Naive thymus-derived CD4-positive, alpha-beta T cell (primary cell): ENCODE measurements at regions not wholly inside any gene's neighbourhood (a gene's known extent, or its start where the extent isn't known, plus 50 kb on each side); places are given as distances from the start of the nearest gene placed in this dataset.

Source experiments
- ATAC-seq: fragments of 150-1000 bp; cut with Tn5 transposase; 2 replicates; pipeline ENCODE4 v1.10.0; 2021; ENCODE audit warnings: mild to moderate bottlenecking, moderate library complexity
- CTCF ChIA-PET: fragments of 350-600 bp; sonication (Branson Sonifier 250); formaldehyde crosslinking; loops from one replicate; lab custom pipeline; 2021; ENCODE audit warnings: antibody characterized with exemption; lab: Charles Lee
- POLR2A ChIA-PET: fragments of 350-600 bp; sonication (Branson Sonifier 250); formaldehyde crosslinking; loops from one replicate; lab custom pipeline; 2021; ENCODE audit warnings: antibody characterized with exemption, inconsistent platforms; lab: Charles Lee
- DNase-seq, 9 donors: peaks; one replicate each; pipeline versions ENCODE4 v3.0.0 to v3.0.0-alpha.2; 2020 to 2022; ENCODE audit warnings: mixed read lengths in 1 of 9
- H3K27ac ChIP-seq: one replicate; pipeline ENCODE4 v1.7.0; 2013; ENCODE audit warnings: mild to moderate bottlenecking, low read depth, low read length, moderate library complexity
- H3K27me3 ChIP-seq, 2 donors: one replicate each; pipeline ENCODE4 v1.7.0; 2013; ENCODE audit warnings: low read length in 2 of 2, mild to moderate bottlenecking in 2 of 2, moderate library complexity in 2 of 2; ENCODE audit not compliant: control insufficient read depth in 2 of 2, insufficient read depth in 2 of 2
- H3K36me3 ChIP-seq, 3 experiments: 1 replicate in 2 of 3; 2 replicates in 1 of 3; pipeline ENCODE4 v1.7.0; 2013; ENCODE audit warnings: low read length in 3 of 3, mild to moderate bottlenecking in 3 of 3, moderate library complexity in 1 of 3; ENCODE audit not compliant: insufficient read depth in 3 of 3, control insufficient read depth in 2 of 3
- H3K4me1 ChIP-seq, 2 donors: one replicate each; pipeline ENCODE4 v1.7.0; 2013; ENCODE audit warnings: low read length in 2 of 2, mild to moderate bottlenecking in 2 of 2, moderate library complexity in 1 of 2; ENCODE audit not compliant: control insufficient read depth in 2 of 2, insufficient read depth in 2 of 2
- H3K4me3 ChIP-seq: 2 replicates; pipeline ENCODE4 v1.7.0; 2013; ENCODE audit warnings: mild to moderate bottlenecking, low read length
- H3K9me3 ChIP-seq, 3 experiments: 1 replicate in 2 of 3; 2 replicates in 1 of 3; pipeline ENCODE4 v1.7.0; 2013; ENCODE audit warnings: low read length in 3 of 3; ENCODE audit not compliant: control insufficient read depth in 2 of 3
- H3K27ac Mint-ChIP-seq, 9 donors: one replicate each; pipeline ENCODE4 v1.8.0; 2020 to 2022; ENCODE audit warnings: mixed read lengths in 9 of 9, mild to moderate bottlenecking in 8 of 9, moderate library complexity in 5 of 9, inconsistent platforms in 2 of 9
- H3K27me3 Mint-ChIP-seq, 5 donors: one replicate each; pipeline ENCODE4 v1.8.0; 2021 to 2022; ENCODE audit warnings: mixed read lengths in 5 of 5, mild to moderate bottlenecking in 1 of 5
- H3K36me3 Mint-ChIP-seq, 5 donors: one replicate each; pipeline ENCODE4 v1.8.0; 2020 to 2022; ENCODE audit warnings: mixed read lengths in 5 of 5, mild to moderate bottlenecking in 3 of 5, inconsistent platforms in 1 of 5
- H3K4me1 Mint-ChIP-seq, 7 donors: one replicate each; pipeline ENCODE4 v1.8.0; 2020 to 2022; ENCODE audit warnings: mixed read lengths in 7 of 7, mild to moderate bottlenecking in 3 of 7, inconsistent platforms in 1 of 7
- H3K4me3 Mint-ChIP-seq, 10 donors: one replicate each; pipeline ENCODE4 v1.8.0; 2020 to 2022; ENCODE audit warnings: mild to moderate bottlenecking in 10 of 10, mixed read lengths in 10 of 10, moderate library complexity in 6 of 10, inconsistent platforms in 2 of 10
- H3K9me3 Mint-ChIP-seq, 11 donors: one replicate each; pipeline ENCODE4 v1.8.0; 2020 to 2022; ENCODE audit warnings: mixed read lengths in 11 of 11, mild to moderate bottlenecking in 4 of 11, inconsistent platforms in 1 of 11, moderate library complexity in 1 of 11
- intact Hi-C, 2 donors: fragments of 100-400 bp; cut with micrococcal nuclease; formaldehyde crosslinking; loops; one replicate each; pipeline ENCODE4 v1.15.1; 2023

- H3K27me3 Mint-ChIP-seq: no peaks in the 10 kb centered on the region
- intact Hi-C loops: no loop called here
- no peak for DNase-seq
Observed at GRCh38 chr10:108184114-108184513, 1019.6 kb upstream of the SORCS1 start.

DNA sequence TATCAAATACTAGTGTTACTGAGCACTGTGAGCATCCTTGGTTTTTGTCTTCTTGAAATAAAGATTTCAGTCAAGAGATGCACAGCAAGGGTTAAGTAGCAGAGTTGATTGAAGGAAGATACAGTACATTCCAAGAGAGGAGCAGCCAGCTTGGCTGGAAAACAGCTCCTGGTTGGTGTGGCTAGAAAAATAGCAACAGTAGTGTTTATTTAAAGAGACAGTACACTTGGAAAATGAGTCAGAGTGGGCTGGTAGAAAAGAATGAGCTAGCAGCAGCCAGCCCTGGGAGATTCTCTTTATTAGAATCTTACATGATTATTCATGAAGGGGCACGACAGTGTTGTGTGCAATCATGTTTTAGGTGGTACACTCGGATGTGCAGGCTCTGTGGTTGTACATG, 1016.4 kb upstream of the SORCS1 start:
- Histone ChIP-seq H3K9me3 (no peaks in the 10 kb centered on the region), H3K4me1 (no peaks in the 10 kb centered on the region), H3K36me3 (no peaks in the 10 kb centered on the region), H3K27ac (no peak overlapping the region), H3K4me3 (no peak overlapping the region), H3K27me3 (no peaks in the 10 kb centered on the region)
- Mint-ChIP-seq H3K9me3 (peaks cover 0 to 31% (median 7%) of the 10 kb centered on the region in 11 donors), H3K27ac (no peak overlapping the region), H3K4me1 (no peaks in the 10 kb centered on the region), H3K36me3 (no peaks in the 10 kb centered on the region), H3K27me3 (no peaks in the 10 kb centered on the region), H3K4me3 (no peak overlapping the region)
- intact Hi-C loops: no loop called here
- ChIA-PET POLR2A (no interaction called here), CTCF (no interaction called here)
- ATAC-seq (no peak), DNase-seq (no peak)

More at GRCh38 chr10:108184114-108184513, 1019.6 kb upstream of the SORCS1 start:
- H3K27ac Mint-ChIP-seq: no peak overlapping the region
- no peak for ATAC-seq
- CTCF ChIA-PET: no interaction called here
- POLR2A ChIA-PET: no interaction called here
- H3K4me3 ChIP-seq: no peak overlapping the region
- no peaks in the 10 kb centered on the region for H3K27me3 ChIP-seq
- no peak overlapping the region for H3K4me3 Mint-ChIP-seq
- no peaks in the 10 kb centered on the region for H3K36me3 ChIP-seq
- H3K4me1 ChIP-seq: no peaks in the 10 kb centered on the region
- H3K4me1 Mint-ChIP-seq: no peaks in the 10 kb centered on the region
- H3K27ac ChIP-seq: no peak overlapping the region
- H3K36me3 Mint-ChIP-seq: no peaks in the 10 kb centered on the region
- no peaks in the 10 kb centered on the region for H3K9me3 ChIP-seq
- peaks cover 3 to 26% (median 9%) of the 10 kb centered on the region in 11 donors for H3K9me3 Mint-ChIP-seq

DNA sequence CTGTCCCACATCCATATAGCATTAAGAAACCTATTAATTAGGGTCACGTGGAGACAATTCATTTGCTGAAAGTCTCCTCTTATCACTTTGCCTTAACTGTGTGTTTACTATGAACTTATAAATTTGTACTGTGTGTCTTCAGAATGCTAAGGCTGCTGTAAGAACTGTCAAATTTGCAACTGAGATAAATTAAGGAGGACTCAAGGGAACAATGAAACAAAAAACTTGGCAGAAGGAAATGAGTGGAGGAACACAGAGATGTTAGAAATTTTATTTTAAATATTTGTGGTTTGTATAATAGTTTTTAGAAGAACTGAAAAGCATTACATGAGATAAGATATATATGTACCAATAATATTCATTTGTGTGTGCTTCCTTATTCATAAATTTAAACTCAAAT, 1005.3 kb upstream of the SORCS1 start:
- no peak overlapping the region for H3K4me3 Mint-ChIP-seq
- Histone ChIP-seq H3K9me3 (no peaks in the 10 kb centered on the region), H3K4me3 (no peak overlapping the region), H3K36me3 (no peaks in the 10 kb centered on the region), H3K27ac (no peak overlapping the region), H3K27me3 (no peaks in the 10 kb centered on the region), H3K4me1 (no peaks in the 10 kb centered on the region)
- H3K36me3 Mint-ChIP-seq: no peaks in the 10 kb centered on the region
- CTCF ChIA-PET: no interaction called here
- H3K9me3 Mint-ChIP-seq: peaks cover 0 to 11% (median 6%) of the 10 kb centered on the region in 11 donors
- H3K27ac Mint-ChIP-seq: no peak overlapping the region
- intact Hi-C loops: no loop called here
- no peaks in the 10 kb centered on the region for H3K4me1 Mint-ChIP-seq
- no peaks in the 10 kb centered on the region for H3K27me3 Mint-ChIP-seq
- DNase-seq: no peak
- ATAC-seq: no peak
- POLR2A ChIA-PET: no interaction called here

DNA sequence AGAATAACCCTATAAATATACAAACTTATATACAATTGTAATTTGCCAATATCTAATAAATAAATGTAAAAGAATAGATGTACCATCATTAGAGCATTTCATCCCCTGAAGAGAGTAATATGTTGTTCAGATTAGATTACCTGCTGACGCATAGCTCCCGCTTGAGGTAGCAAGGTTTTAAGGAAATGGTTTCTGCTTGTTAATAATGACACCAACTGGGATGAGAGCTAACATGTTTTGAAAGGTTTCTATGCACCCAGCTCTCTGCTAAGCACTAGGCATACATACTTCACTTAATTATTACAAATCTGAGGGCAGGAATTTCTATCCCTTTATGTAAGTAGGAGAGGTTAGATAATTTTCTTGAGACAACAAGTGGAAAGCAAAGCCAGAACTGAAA, 1003.3 kb upstream of the SORCS1 start:
- DNase-seq (no peak), ATAC-seq (no peak)
- intact Hi-C loops: no loop called here
- Mint-ChIP-seq H3K27ac (no peak overlapping the region), H3K4me3 (no peak overlapping the region), H3K4me1 (no peaks in the 10 kb centered on the region), H3K9me3 (peaks cover 0 to 9% (median 6%) of the 10 kb centered on the region in 11 donors), H3K27me3 (no peaks in the 10 kb centered on the region), H3K36me3 (no peaks in the 10 kb centered on the region)
- Histone ChIP-seq H3K27me3 (no peaks in the 10 kb centered on the region), H3K4me1 (no peaks in the 10 kb centered on the region), H3K4me3 (no peak overlapping the region), H3K9me3 (no peaks in the 10 kb centered on the region), H3K36me3 (no peaks in the 10 kb centered on the region), H3K27ac (no peak overlapping the region)
- POLR2A ChIA-PET: no interaction called here
- CTCF ChIA-PET: no interaction called here

DNA sequence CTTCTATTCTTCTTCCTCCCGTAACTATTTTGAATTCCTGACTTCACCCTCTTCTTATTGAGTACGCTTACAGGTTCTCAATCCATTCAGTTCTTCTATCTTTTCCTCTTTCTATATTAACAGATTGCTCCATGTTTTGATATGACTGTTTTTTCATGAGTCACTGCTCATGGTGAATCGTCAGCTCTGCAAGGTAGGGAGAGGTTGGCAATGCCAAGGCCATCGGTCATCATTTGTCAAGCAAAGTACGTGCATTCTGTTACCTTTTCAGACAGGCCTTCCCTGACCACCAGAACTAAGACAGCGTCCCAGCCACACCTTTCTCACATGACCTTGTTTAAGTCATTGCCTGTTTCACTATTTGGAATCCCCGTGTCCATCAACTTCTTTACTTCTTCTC, 1001.9 kb upstream of the SORCS1 start:
- no peaks in the 10 kb centered on the region for H3K4me1 Mint-ChIP-seq
- no peaks in the 10 kb centered on the region for H3K36me3 Mint-ChIP-seq
- no peak overlapping the region for H3K27ac ChIP-seq
- H3K4me3 ChIP-seq: no peak overlapping the region
- CTCF ChIA-PET: no interaction called here
- ATAC-seq: no peak
- H3K9me3 ChIP-seq: no peaks in the 10 kb centered on the region
- DNase-seq: no peak
- intact Hi-C loops: no loop called here
- no peaks in the 10 kb centered on the region for H3K36me3 ChIP-seq
- H3K4me1 ChIP-seq: no peaks in the 10 kb centered on the region
- no peaks in the 10 kb centered on the region for H3K27me3 ChIP-seq
- H3K27ac Mint-ChIP-seq: no peak overlapping the region
- peaks cover 0 to 9% (median 6%) of the 10 kb centered on the region in 11 donors for H3K9me3 Mint-ChIP-seq
- no peak overlapping the region for H3K4me3 Mint-ChIP-seq
- H3K27me3 Mint-ChIP-seq: no peaks in the 10 kb centered on the region
- POLR2A ChIA-PET: no interaction called here

DNA sequence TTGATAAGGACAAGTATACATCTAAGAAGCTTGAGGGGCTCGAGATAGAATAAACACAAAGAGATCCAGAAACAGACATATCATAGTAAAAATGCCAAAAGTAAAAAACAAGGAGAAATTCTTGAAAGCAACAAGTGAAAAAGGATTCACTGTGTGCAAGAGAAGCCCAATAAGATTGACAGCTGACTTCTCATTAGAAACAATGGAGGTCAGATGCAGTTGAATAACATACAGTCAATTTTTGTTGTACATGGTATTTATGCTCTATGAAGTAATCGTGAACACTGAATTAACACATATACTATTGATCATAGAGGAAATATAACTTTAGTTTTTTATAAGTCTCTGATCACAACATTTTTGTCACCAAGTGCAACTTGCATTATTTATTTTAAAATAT, 982.8 kb upstream of the SORCS1 start:
- peaks cover 0 to 5% (median 0%) of the 10 kb centered on the region in 3 experiments for H3K9me3 ChIP-seq
- DNase-seq (no peak), ATAC-seq (no peak)
- H3K36me3 ChIP-seq: no peaks in the 10 kb centered on the region
- no peak overlapping the region for H3K27ac ChIP-seq
- Mint-ChIP-seq H3K4me3 (no peak overlapping the region), H3K4me1 (no peaks in the 10 kb centered on the region), H3K27ac (no peak overlapping the region), H3K36me3 (no peaks in the 10 kb centered on the region), H3K27me3 (no peaks in the 10 kb centered on the region), H3K9me3 (peaks cover 2 to 30% (median 13%) of the 10 kb centered on the region in 11 donors)
- H3K4me1 ChIP-seq: no peaks in the 10 kb centered on the region
- intact Hi-C loops: no loop called here
- ChIA-PET POLR2A (no interaction called here), CTCF (no interaction called here)
- no peak overlapping the region for H3K4me3 ChIP-seq
- no peaks in the 10 kb centered on the region for H3K27me3 ChIP-seq

DNA sequence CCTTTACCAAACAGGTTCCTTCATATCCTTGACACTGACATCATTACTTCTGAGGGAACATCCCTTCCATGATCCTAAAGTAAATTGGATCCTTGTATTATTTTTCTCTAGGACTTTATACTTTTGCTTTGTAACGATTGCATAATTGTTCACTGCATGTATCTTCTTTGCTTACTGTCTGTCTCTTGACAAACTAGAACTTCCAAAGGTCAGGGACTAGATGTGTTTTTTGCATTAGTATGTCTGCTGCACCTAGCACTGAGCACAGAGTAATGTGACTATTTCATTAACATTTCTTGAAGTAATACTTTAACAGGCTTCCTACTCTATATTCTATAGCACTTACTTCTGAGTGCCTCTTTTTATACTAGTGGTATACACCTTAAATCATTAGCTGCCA, 976.6 kb upstream of the SORCS1 start:
- ATAC-seq (no peak), DNase-seq (no peak)
- Histone ChIP-seq H3K36me3 (no peaks in the 10 kb centered on the region), H3K4me3 (no peak overlapping the region), H3K27me3 (no peaks in the 10 kb centered on the region), H3K4me1 (no peaks in the 10 kb centered on the region), H3K9me3 (no peaks in the 10 kb centered on the region), H3K27ac (no peak overlapping the region)
- ChIA-PET POLR2A (no interaction called here), CTCF (no interaction called here)
- no peaks in the 10 kb centered on the region for H3K36me3 Mint-ChIP-seq
- H3K4me3 Mint-ChIP-seq: no peak overlapping the region
- H3K27ac Mint-ChIP-seq: no peak overlapping the region
- H3K9me3 Mint-ChIP-seq: peaks cover 0 to 13% (median 4%) of the 10 kb centered on the region in 11 donors
- H3K27me3 Mint-ChIP-seq: no peaks in the 10 kb centered on the region
- intact Hi-C loops: no loop called here
- H3K4me1 Mint-ChIP-seq: no peaks in the 10 kb centered on the region
